ENCODE measurements at regions not wholly inside any gene's neighbourhood (a gene's known extent, or its start where the extent isn't known, plus 50 kb on each side); places are given as distances from the start of the nearest gene placed in this dataset.

DNA sequence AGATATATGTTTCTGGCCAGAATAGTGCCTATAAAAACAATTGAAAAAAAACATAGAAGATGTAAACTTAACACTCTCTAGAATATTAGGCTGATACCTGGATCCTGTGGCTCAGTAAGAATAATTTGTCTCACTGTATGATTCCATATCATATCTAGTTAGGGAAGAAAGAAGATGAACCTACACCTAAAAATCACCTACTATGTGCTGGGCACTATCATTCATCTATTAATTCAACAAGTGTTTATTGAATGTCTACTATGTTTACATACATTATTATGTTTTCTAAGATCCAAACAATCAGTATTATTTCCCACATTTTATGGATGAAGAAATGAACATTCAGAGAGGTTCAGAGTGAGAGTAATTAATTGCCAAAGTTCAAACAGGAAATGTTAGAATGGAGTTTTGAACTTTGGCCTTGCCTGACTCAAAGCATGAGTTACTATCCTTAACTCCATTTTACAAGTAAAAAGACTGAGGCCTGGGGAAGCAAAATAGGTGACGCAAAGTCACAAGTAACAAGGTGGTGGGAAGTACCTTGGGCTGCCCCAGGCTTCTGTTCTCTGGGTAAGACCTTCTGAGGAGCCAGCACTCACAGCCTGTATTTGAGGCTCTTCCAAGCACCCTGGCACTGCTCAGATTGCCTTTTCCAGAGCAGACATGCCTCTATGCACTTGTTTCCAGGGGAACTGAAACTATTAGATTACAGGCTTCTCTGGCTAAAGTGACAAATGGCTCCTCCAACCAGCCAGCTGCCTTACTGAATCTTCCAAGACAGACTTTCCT is 111.1 kb upstream of the ACSL4 start:
- DNase-seq = no peak

DNA sequence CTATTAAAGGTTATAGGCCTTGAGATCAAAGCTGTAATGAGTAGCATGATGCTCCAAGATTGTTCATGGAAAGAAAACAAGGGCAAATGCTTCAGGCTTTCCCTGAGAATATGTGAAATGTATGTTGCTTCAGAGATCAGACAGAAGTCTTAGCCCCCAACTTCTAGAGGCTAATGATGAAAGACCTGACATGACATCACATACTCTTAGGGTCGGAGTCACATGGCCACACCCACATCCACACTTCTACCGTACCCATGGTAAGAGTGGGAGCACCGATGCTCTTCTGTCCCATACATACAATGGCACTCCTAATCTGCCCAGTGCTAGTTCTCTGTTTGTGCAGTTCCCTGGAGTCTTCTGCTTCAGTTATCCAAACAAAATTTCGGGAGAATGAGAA is 111.9 kb upstream of the ACSL4 start:
- no peak for DNase-seq

DNA sequence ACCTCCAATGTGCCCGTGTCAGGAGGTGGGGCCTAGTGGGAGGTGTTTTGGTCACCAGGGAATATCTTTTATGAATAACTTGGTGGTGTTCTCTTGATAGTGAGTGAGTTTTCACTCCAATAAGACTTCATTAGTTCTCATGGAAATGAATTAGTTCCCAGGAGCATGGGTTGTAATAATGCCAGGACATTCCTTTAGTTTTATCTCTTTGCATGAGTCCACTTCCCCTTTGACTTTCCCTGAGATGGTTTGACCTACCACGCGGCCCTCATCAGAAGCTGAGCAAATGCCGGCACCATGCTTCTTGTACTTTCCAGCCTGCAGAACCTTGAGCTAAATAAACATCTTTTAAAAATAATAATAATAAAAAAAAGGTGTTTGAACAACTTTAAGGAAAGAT is 112.9 kb upstream of the ACSL4 start:
- DNase-seq = no peak

DNA sequence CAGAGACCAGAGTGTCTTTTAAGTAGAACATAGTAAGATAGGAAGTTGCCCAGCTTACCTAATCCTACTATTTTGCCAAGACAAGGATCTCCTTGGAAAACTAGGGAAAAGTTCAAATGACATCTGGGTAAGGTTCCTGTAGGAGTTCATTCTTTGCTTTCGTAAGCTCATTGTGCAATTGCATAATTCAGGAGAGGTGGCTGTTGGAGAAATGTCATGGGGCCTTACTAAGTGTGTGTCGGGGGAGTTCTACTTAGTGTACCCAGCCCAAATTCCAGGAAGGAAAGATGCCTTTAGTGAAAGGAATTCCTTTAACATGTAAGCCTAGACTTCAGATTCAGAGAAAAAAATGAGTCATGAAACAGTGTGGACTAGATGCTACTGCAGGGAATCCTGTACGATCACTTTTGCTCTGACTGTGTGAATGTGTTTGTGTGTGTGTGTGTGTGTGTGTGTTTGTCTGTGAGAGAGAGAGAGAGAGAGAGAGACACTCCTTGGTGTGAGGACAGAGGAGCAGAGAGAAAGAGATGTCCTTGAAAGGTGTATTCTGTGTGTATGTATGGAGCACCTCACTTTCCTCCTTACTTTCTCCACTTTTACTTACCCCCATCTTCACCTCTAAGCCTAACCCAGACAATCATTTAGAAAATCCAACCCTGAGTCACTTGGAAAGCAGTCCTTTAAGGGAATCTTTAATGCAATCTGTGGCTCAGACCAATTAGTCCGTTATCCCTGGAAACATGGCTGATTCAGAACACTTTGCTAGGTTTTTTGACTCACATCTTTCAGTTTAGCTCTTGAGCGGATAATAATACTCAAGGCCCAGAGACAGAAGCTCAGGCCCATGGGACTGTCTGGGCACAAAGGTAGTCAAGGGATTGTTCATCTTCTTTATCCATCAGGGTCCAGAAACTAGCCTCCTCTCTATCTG is 114.5 kb upstream of the ACSL4 start:
- peak; percentile 93 for DNase-seq

DNA sequence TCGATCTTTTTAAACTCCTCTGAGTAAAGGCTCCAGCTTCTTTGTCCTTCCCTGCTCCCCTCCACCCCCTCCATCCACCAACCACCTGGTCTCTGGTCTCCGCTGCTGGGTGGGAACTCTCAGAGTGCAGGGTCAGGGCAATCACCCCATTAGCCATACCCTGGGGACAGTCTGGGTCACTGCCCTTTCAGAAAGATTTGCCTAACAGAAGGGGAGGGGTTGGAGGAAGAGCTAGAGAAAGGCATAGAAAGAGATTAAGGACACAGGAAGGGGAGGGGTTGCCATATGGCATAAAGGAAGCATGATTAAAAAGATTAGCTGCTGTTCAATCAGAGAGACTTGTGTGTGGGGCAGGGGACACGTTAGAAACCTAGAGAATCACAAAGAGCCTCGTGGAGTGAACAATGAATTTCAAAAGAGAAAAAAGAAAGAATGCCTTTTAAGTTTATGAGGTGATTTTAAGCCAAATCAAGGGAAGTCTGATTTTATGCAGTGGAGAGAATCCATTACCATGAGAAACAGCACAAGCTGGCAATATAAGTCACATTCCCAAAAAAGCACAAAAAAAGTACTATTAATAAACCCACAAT is 115.5 kb upstream of the ACSL4 start:
- no peak for DNase-seq

DNA sequence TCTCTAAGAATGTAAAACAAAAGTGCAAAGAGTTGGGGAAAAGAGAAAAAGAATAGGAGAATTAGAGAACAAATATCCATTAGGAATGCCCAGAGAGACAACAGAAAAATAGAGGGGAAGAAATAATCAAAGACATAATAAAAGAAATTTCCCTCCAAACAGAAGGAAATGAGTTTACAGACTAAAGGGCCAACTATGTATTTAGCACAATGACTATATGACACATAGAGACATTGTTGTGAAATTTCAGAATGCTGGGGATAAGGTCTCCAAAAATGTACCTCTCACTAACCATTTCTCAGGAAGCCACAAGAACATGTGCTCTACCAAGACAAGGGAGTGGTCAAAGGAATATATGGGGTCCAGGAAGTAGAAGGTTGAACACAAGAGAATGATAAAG is 121.0 kb upstream of the ACSL4 start:
- no peak for DNase-seq

DNA sequence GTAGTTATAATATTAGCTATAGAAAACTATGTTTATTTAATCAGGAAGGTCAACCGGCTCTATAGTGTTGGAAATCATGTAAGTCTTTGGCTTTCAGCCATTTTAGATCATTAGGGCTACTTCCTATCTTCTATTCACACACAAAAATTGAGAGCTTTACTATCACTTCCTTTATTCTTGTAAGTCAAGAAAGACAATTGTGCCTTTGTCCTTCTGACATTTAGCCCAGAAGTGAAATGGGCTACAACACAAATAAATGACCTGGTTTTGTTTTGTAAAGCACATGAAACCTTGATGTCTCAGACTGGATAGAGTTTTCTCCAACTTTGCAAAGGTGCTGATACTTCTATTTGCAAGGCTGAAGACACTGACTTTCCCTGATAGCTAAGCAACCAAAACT is 122.4 kb upstream of the ACSL4 start:
- DNase-seq = no peak

DNA sequence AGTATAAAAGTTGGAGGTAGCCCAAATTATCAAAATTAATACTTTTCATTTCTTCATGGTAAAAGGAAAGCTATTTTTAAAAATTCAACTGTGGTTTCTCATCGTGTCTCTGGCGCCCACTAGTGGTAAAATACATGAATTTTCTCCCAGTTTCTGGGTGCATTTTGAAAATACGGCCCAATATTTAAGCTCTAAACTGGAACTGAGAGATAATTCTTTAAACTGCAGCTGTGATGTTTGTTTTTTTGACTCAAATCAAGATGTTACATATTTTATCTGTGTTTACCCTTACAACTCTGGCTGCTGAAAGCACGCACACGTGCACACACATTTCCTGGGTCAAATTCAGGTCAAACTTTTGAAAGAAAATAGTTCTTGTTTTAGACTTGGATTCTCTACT is 123.9 kb upstream of the ACSL4 start:
- peak; percentile 18 for DNase-seq

DNA sequence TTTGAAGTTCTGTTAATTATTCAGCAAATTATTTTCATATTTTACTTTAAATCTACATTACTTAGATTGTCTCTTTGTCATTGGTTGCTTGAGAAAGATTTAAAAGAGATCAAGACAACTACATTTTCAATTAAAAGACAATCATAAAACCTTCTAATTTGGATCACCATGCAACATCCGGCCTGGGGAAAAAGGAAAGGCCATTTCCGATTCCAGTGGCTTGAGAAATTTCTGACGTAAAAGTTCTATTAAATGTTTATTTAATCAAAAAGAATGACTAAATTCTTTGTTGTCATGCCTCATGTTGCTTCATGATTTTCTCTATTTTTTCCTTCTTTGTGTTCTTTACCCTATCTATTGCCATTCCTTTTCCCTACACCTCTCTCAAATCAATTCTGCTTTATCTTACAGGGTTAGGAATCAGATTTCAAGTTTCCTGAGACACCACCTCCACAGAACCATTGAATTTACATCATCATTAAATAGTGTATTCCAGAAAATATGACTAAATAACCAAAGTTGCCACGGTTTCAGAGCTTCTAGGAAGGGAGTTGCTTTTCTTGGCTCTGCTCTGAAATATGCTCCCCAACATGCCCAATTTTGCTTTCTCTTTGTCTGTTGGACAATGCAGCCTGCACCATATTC is 124.6 kb upstream of the ACSL4 start:
- peak; percentile 24 for DNase-seq

DNA sequence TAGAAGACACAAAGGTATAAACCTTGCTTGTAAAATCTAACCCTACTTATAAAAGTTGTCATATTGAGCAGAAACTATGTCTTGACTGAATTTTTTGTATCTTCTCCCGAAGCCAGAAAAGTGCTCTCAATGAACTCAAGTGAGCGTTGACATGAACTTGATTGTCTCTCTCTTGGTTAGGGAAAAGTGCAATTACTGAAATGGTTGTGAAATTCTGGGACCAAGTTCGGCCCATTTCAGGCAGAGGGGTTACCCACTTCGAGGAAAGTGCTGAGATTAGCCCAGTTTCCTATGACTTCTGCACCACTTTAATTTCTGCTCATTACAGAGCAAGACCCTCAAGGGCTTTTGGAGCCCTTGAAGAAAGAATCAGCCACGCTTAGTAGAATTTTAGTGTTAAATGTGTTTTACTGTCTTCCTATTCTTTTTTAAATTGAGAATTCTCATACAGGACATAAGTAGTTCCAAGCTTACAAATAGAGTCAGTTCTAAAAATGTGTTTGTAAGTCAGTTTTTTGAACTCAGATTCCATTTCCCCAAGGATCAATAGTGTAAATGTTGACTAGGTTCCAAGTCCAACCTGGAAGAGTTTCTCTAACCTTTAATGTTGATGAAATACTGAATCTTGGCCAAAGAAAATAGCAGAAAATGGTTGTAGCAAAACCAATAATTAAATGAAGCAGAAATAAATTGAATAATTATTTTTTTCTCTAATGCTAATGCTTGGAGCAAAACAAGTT is 125.7 kb upstream of the ACSL4 start:
- DNase-seq = no peak

DNA sequence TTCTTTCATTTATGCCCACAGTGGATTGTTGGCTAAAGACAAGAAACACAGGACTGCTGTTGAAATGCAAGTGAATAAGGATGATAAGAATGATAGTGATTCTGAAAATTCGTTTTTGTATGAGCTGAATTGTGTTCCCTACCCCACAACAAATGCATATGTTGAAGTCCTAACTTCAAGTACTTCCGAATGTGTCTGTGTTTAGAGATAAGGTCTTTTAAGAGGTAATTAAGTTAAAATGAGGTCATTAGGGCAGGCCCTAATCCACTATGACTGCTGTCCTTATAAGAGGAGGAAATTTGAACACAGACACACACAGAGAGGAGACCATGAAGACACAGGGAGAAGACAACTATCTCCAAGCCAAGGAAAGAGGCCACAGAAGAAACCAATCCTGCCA is 126.6 kb upstream of the ACSL4 start:
- DNase-seq = no peak

DNA sequence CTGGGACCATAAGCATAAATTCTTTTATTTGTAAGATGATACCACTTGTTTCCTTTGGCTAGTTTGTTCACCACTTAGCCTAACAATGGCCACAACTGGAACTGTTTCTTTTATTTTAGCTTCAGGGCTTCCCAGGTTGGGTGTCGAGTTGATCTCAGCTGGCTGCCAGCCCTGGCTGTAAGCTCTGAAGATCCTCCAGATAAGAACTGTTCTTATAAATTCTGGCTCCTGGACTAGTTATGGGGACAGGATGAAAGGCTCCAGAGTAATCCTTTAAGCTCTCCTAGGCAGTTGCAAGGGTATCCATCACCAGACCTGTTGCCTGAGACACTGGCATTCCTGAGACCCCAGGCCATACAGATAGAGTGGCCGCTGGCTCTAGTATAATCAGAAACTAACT is 129.4 kb upstream of the ACSL4 start:
- no peak for DNase-seq

DNA sequence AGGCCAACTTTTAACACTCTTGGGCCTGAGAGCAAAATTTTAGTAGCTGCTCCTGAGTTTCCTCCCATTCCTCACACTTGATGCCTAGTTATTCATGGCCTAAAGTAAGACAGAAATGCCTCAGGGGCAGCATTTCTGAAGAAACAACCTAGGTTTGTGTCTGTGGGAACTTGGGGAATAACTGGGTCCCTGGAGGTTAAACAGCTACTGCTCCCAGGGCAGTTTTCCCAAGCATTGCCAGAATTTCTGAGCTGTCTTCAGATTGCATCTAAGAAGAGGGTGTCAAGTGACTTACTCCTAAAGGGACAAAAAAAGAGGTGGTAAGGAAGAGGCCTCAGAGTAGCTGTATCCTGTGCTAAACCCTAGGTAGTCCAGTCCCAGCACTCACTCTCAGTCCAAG is 130.8 kb upstream of the ACSL4 start:
- no peak for DNase-seq

DNA sequence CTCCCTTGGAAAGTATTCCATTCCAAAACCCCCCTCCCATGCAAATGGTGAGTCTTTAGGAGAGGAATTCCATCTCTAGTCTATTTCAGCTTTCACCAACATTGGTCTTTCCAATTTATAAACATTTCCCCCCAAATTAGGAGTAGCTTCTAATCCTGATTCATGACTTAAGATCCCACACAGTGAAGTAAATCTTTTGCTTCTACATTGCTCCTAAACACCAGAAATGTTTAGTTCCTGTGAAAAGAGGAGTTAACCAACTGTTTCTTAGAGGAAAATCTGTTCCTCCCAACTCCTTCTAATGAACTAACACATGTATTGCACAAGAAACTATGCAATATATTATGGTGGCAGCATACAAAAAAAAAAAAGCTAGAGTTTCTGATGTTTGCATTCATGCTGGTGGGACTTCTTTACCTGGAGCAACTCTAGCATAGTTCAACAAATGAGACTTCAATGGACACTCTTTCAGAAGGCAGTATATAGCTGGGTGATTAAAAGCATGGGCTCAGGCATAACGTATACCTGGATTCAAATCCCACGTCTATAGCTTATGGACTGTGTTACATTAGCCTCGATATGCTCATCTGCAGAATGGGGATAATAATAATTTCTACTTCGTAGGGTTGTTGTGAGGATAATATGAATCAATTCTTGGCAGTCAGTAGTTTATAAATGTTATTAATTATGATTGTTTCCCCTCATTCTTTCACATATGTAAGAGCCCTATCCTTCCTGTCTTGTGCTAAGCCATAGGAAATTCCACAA is 131.6 kb upstream of the TMEM164 start:
- DNase-seq = no peak

DNA sequence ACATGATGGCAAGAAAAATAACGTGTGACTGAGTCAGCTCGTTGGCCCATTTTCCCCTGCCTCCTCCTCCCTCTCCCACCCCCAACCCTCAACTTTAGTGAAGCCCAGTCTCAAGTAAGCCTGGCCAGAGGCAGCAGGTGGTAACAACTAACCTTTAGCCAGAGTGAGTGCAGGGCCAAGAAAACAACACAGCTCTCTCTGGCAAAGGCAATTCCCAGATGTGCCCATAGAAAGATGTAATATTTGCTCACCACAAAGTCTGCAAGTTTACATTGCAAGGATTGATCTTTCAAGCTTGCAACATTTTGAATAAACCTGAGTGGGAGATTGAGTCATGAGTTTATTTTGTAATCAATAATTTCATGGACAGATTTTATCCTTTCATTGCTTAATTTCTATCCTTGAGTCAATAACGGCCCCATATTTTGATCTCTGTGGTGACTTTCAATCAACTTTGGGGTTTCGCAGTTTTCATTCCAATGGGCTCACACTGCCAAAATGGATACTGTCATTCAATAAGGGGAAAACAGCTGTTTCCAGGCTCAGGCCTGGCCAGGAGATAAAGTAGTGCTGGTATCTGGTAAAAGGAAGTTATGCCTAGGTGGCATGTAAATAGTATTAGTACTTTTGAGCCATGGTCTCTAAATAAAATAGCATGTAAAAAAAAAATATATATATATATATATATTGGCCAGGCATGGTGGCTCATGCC is 130.7 kb upstream of the TMEM164 start:
- DNase-seq = peak; percentile 18

DNA sequence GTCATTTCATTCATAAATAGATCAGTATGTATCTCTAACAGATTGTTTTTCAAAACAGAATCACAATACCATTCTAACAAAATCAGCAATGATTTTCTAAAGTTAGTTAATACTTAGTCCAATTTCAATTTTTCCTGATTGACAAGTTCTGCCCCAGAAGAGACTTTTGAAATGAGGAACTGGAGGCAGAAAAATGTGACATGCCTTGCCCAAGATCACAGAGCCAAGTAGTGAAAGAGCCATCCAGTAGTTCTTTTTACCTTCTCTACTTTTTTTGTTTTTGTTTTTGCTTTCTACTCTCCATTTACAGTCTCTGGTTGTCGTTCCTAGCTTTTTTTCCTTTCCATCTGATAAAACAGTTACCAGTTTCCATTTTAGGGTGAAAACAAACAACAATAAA is 129.3 kb upstream of the TMEM164 start:
- no peak for DNase-seq

DNA sequence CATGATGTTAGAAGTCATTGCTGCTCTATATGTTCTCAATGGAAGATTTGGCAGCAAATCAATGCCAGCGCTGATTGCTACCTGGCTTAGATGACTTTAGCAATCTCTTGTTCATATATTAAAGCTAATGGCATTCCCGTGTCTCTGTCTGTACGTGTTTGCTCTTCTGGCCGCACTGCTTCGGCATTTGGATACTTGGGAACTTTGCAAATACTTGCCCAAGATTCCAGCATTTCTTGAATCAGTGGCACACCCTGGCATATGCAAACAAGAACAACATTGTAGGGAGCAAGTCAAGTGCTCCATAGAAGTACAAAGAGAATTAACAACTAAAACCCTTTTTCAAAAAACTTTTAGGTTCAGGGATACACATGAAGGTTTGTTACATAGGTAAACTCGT is 128.9 kb upstream of the TMEM164 start:
- DNase-seq = no peak

DNA sequence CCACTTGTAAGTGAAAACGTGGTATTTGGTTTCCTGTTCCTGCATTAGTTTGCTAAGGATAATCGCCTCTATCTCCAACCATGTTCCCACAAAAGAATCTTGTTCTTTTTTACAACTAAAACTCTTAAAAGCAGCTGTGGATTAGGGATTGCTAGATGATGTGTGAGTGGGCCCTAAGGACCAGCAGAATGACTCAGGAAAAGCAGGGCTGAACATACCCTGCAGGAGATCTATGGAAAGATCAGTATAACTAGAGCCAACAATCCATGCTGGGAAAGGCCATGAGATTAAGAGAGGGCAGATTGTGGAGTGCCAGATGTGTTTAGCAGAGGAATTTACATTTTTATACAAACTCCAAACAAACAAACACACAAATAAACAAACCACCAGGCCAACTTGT is 128.4 kb upstream of the TMEM164 start:
- DNase-seq = no peak

DNA sequence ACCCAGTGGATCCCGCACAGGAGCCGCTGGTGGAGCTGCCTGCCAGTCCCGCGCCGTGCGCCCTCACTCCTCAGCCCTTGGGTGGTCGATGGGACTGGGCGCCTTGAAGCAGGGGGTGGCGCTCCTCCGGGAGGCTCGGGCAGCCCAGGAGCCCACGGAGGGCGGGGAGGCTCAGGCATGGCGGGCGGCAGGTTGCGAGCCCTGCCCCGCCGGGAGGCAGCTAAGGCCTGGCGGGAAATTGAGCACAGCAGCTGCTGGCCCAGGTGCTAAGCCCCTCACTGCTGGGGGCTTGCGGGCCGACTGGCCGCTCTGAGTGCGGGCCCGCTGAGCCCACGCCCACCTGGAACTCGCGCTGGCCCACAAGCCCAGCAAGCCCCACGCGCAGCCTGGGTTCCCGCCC is 127.1 kb upstream of the TMEM164 start:
- no peak for DNase-seq

DNA sequence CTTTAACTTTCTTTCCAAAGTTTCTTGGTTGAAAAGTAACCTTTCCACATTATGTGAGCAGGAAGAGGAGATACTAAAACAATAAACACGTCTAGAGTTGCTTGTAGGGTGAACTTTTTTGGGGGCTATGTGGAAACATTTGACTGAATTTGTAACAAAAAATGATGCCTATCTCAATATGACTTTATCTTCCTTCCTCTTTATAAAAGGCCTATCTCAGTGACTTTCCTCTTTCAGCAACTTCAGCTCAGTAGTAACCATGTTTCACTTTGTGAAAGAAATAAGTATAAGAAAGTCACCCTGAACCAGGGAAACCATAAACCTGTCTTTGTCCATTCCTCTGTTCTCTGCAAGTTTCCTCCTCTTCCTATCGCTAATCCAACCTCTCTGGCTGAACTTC is 124.7 kb upstream of the TMEM164 start:
- no peak for DNase-seq

DNA sequence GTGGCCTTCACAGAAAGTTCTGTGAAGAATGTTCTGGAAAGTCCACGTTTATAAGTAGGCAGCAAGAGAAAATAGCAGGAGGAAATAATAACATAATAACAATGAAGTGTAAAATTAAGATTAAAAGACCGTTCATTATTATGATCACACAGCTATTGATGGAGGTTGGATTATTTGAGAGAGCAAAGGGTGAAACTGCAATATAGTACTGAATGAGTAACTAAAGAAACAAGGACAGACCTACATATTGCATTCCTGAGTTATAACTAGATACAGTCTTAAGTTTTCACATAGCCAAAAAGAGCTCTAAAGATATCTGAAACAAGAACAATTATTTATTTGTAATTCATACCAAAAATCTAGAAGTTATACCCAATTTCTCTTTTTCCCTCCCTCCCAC is 122.9 kb upstream of the TMEM164 start:
- DNase-seq = no peak
